Renal cortical epithelial cell (primary cell): ENCODE measurements at regions not wholly inside any gene's neighbourhood (a gene's known extent, or its start where the extent isn't known, plus 50 kb on each side); places are given as distances from the start of the nearest gene placed in this dataset.
"Not testable (repeated sequence)": the region's sequence is repeated elsewhere in the genome, so short reads cannot be mapped to it uniquely, and the experiment has no call there.

Experiments
- DNase-seq: peaks from one replicate; pipeline ENCODE4 v3.0.0-alpha.2; 2011; ENCODE audit warnings: low read depth

GRCh38 chrX:6990552-6991193 lies 156.8 kb upstream of the STS start:
- no peak for DNase-seq

GRCh38 chrX:6989858-6990257 lies 157.7 kb upstream of the STS start:
- no peak for DNase-seq

GRCh38 chrX:6988694-6989093 lies 158.8 kb upstream of the STS start:
- DNase-seq: peak; percentile 11

GRCh38 chrX:6986915-6987314 lies 160.6 kb upstream of the STS start:
- DNase-seq: no peak

- no peak for DNase-seq
Measured at GRCh38 chrX:6985537-6985936, 162.0 kb upstream of the STS start.

- DNase-seq: no peak
Measured at GRCh38 chrX:6983207-6983955, 164.1 kb upstream of the STS start.

GRCh38 chrX:6981718-6982406 lies 165.7 kb upstream of the STS start:
- no peak for DNase-seq

- DNase-seq: no peak
Measured at GRCh38 chrX:6980981-6981380, 166.5 kb upstream of the STS start.

- peak; percentile 34 for DNase-seq
Measured at GRCh38 chrX:6968231-6968630, 179.3 kb upstream of the STS start.

- no peak for DNase-seq
Measured at GRCh38 chrX:6965729-6966128, 181.8 kb upstream of the STS start.

GRCh38 chrX:6962006-6962355 lies 185.5 kb upstream of the STS start:
- DNase-seq: no peak

- peak; percentile 13 for DNase-seq
Measured at GRCh38 chrX:6961286-6962005, 186.1 kb upstream of the STS start.

GRCh38 chrX:6959006-6959405 lies 188.5 kb upstream of the STS start:
- no peak for DNase-seq

- no peak for DNase-seq
Measured at GRCh38 chrX:6954836-6955235, 192.7 kb upstream of the STS start.

GRCh38 chrX:6946168-6946567 lies 201.3 kb upstream of the STS start:
- no peak for DNase-seq

GRCh38 chrX:6941041-6941440 lies 206.5 kb upstream of the STS start:
- peak; percentile 26 for DNase-seq

GRCh38 chrX:6932942-6933341 lies 214.6 kb upstream of the STS start:
- not testable (repeated sequence) for DNase-seq

- no peak for DNase-seq
Measured at GRCh38 chrX:6930307-6930849, 217.1 kb upstream of the STS start.

GRCh38 chrX:6924443-6925077 lies 223.0 kb upstream of the STS start:
- DNase-seq: no peak

- DNase-seq: no peak
Measured at GRCh38 chrX:6917666-6918065, 229.8 kb upstream of the STS start.

- DNase-seq: no peak
Measured at GRCh38 chrX:6910218-6910617, 237.3 kb upstream of the STS start.

GRCh38 chrX:6909396-6909795 lies 238.1 kb upstream of the STS start:
- no peak for DNase-seq
